HepG2 (cell line): ENCODE measurements at regions not wholly inside any gene's neighbourhood (a gene's known extent, or its start where the extent isn't known, plus 50 kb on each side); places are given as distances from the start of the nearest gene placed in this dataset.

Experiments used
- ATAC-seq: fragments of 200-7000 bp; cut with Tn5 transposase; 3 replicates; pipeline ENCODE4 v1.9.1; 2020; ENCODE audit warnings: mild to moderate bottlenecking, moderate library complexity
- BruUV-seq: library from RNA; stranded (reverse); fragments of 400-500 nt; replicated peaks from 2 replicates; lab custom pipeline; 2021; lab: Mats Ljungman, UMichigan
- CTCF ChIA-PET: fragments of 300-600 bp; formaldehyde crosslinking; extraction: SDS; loops from one replicate; lab custom pipeline; 2021; ENCODE audit warnings: low total read pairs, inconsistent platforms, low intra/inter-chr PET ratio; lab: Yijun Ruan, JAX
- POLR2A ChIA-PET: fragments of 350-600 bp; sonication (Branson Sonifier 250); formaldehyde crosslinking; loops from one replicate; lab custom pipeline; 2020; ENCODE audit warnings: antibody characterized with exemption, inconsistent platforms; lab: Yijun Ruan, JAX
- DNase-seq: peaks from one replicate; pipeline ENCODE4 v3.0.0-alpha.2; 2015; ENCODE audit warnings: low spot score
- FAIRE-seq: peaks from 3 replicates; lab custom pipeline; 2011; peaks lifted over from hg19 to GRCh38; lab: Jason Lieb, UNC
- H2AFZ ChIP-seq: one replicate; pipeline ENCODE4 v1.6.1; 2011; ENCODE audit warnings: low read length, inconsistent platforms
- H3K27ac ChIP-seq: fragments of 300-600 bp; 3 replicates; pipeline ENCODE4 v1.8.0; 2011; ENCODE audit warnings: mixed run types, mild to moderate bottlenecking, mixed read lengths, low read length, inconsistent platforms; ENCODE audit not compliant: insufficient read depth; ENCODE audit errors: extremely low read length
- H3K27me3 ChIP-seq, 2 experiments: fragments of 200-600 bp in 1 of 2; 2 replicates in 1 of 2; 3 replicates in 1 of 2; pipeline versions ENCODE4 v1.6.0 to v1.8.0; 2011; ENCODE audit warnings: low read length in 2 of 2, mild to moderate bottlenecking in 2 of 2, moderate library complexity in 2 of 2, inconsistent platforms in 1 of 2; ENCODE audit not compliant: insufficient read depth in 2 of 2, control insufficient read depth in 1 of 2
- H3K36me3 ChIP-seq, 2 experiments: fragments of 200-600 bp in 1 of 2; replicated peaks in 1 of 2; 2 replicates in 1 of 2; 3 replicates in 1 of 2; pipeline versions ENCODE4 v1.5.1 to v1.8.0; 2011; ENCODE audit warnings: low read length in 2 of 2, inconsistent platforms in 1 of 2; ENCODE audit not compliant: insufficient read depth in 2 of 2, control insufficient read depth in 1 of 2
- H3K4me1 ChIP-seq: 2 replicates; pipeline ENCODE4 v1.5.1; 2012; ENCODE audit warnings: low read length, inconsistent platforms; ENCODE audit not compliant: insufficient read depth
- H3K4me2 ChIP-seq: 2 replicates; pipeline ENCODE4 v1.6.0; 2011; ENCODE audit warnings: low read depth, low read length, inconsistent platforms
- H3K4me3 ChIP-seq, 3 experiments: fragments of 200-600 bp in 1 of 3; sonication (generic), shearing (Covaris generic) in 1 of 3; replicated peaks in 1 of 3; 2 replicates each; pipeline ENCODE4 v1.5.1; 2011 to 2016; ENCODE audit warnings: low read length in 3 of 3, inconsistent platforms in 2 of 3, low read depth in 2 of 3, mild to moderate bottlenecking in 2 of 3, control low read depth in 1 of 3, mixed read lengths in 1 of 3; ENCODE audit not compliant: insufficient read depth in 1 of 3
- H3K79me2 ChIP-seq: one replicate; pipeline ENCODE4 v1.6.1; 2011; ENCODE audit warnings: low read length, inconsistent platforms; ENCODE audit not compliant: insufficient read depth
- H3K9ac ChIP-seq: 2 replicates; pipeline ENCODE4 v1.6.0; 2011; ENCODE audit warnings: mild to moderate bottlenecking, low read depth, low read length, inconsistent platforms; ENCODE audit not compliant: insufficient read depth
- H3K9me3 ChIP-seq: 2 replicates; pipeline ENCODE4 v1.5.1; 2012; ENCODE audit warnings: mild to moderate bottlenecking, low read length
- H4K20me1 ChIP-seq: 2 replicates; pipeline ENCODE4 v1.6.0; 2011; ENCODE audit warnings: inconsistent platforms, mild to moderate bottlenecking, low read length, moderate library complexity; ENCODE audit not compliant: insufficient read depth
- EZH2 ChIP-seq: conservative IDR thresholded peaks from 2 replicates; pipeline ENCODE4 v1.6.1; 2012; ENCODE audit warnings: mild to moderate bottlenecking, low read depth, low read length, moderate library complexity
- KAT8 ChIP-seq: IDR thresholded peaks from 2 replicates; pipeline ENCODE4 v1.6.1; 2016; ENCODE audit warnings: missing genetic modification reagents, missing compliant biosample characterization
- MAZ ChIP-seq, 2 experiments: sonication (generic) in 1 of 2; formaldehyde crosslinking in 1 of 2; IDR thresholded peaks; 2 replicates each; pipeline versions ENCODE4 v1.5.0 to v1.6.1; 2012 to 2020; ENCODE audit warnings: low read depth in 2 of 2, mild to moderate bottlenecking in 2 of 2, borderline replicate concordance in 1 of 2, improper control_type of control experiment in 1 of 2, low read length in 1 of 2, missing genetic modification reagents in 1 of 2, moderate library complexity in 1 of 2
- PHF20 ChIP-seq: sonication (generic); formaldehyde crosslinking; IDR thresholded peaks from 2 replicates; pipeline ENCODE4 v1.5.0; 2020; ENCODE audit warnings: mild to moderate bottlenecking, missing genetic modification reagents
- TFDP2 ChIP-seq: sonication (generic); formaldehyde crosslinking; IDR thresholded peaks from 2 replicates; pipeline ENCODE4 v1.4.0; 2020; ENCODE audit warnings: missing genetic modification reagents
- ZBTB42 ChIP-seq: sonication (generic); formaldehyde crosslinking; IDR thresholded peaks from 2 replicates; pipeline ENCODE4 v1.5.0; 2020; ENCODE audit warnings: mild to moderate bottlenecking, missing genetic modification reagents
- ZNF263 ChIP-seq: sonication (generic); formaldehyde crosslinking; IDR thresholded peaks from 2 replicates; pipeline ENCODE4 v1.4.0; 2020; ENCODE audit warnings: missing genetic modification reagents
- ZNF282 ChIP-seq: fragments of 450-650 bp; IDR thresholded peaks from 2 replicates; pipeline ENCODE4 v1.6.1; 2018; ENCODE audit not compliant: partially characterized antibody
- ZNF772 ChIP-seq: sonication (generic); formaldehyde crosslinking; IDR thresholded peaks from 2 replicates; pipeline ENCODE4 v1.5.0; 2020; ENCODE audit warnings: mild to moderate bottlenecking, missing genetic modification reagents
- ZNF781 ChIP-seq: sonication (generic); formaldehyde crosslinking; IDR thresholded peaks from 2 replicates; pipeline ENCODE4 v1.5.1; 2020; ENCODE audit warnings: borderline replicate concordance, mild to moderate bottlenecking, missing genetic modification reagents; ENCODE audit errors: not compliant biosample characterization
- ZSCAN21 ChIP-seq: sonication (generic); formaldehyde crosslinking; IDR thresholded peaks from 2 replicates; pipeline ENCODE4 v1.8.0; 2022; ENCODE audit warnings: mild to moderate bottlenecking, missing genetic modification reagents, moderate library complexity, borderline replicate concordance
- WGBS: methylation state at CpG from one replicate; pipeline ENCODE4 v1.1.6; 2017; ENCODE audit warnings: low lambda C conversion rate; 5-methylcytosine and 5-hydroxymethylcytosine counted together
- in situ Hi-C: cut with HindIII; loops from 2 replicates; pipeline ENCODE4 v1.10.0; 2017; ENCODE audit warnings: low pct_unique_long_range_greater_than_20kb; ENCODE audit not compliant: extremely low pct_ligation_motif_present
- intact Hi-C: fragments of 100-400 bp; cut with micrococcal nuclease; formaldehyde crosslinking; loops from one replicate; pipeline ENCODE4 v1.10.0; 2022; ENCODE audit not compliant: unreplicated experiment
- TF ChIP-seq, protein P1 (sequence below): sonication (generic); formaldehyde crosslinking; IDR thresholded peaks from 2 replicates; pipeline ENCODE4 v1.5.1; 2020; ENCODE audit warnings: mild to moderate bottlenecking, moderate library complexity, missing genetic modification reagents
- TF ChIP-seq, protein P2 (sequence below): sonication (generic); formaldehyde crosslinking; IDR thresholded peaks from 2 replicates; pipeline ENCODE4 v1.5.0; 2020; ENCODE audit warnings: mild to moderate bottlenecking, missing genetic modification reagents

DNA sequence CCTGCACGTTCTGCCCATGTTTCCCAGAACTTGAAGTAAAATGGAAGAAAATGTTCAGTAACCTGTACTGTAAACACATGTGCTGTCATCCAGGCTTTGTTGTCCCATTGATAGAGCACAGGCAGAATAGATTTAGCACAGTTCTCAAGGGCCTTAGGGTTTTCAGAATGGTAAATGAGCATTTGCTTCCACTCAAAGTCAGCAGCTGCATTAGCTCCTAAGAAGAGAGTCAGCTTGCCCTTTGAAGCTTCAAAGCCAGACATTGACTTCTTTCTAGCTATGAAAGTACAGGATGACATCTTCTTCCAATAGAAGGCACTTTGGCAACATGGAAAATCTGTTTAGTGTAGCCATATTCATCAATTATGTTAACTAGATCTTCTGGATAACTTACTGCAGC, 76.2 kb upstream of the TMEM108 start:
- BruUV-seq, result no TSS peak
- in situ Hi-C loops, result no loop called here
- no peaks in the 10 kb centered on the region for H3K27me3 ChIP-seq
- POLR2A ChIA-PET, result no interaction called here
- H3K9me3 ChIP-seq, result no peaks in the 10 kb centered on the region
- no peak for TF ChIP-seq ZSCAN21 (CRISPR knock-in tag)
- TF ChIP-seq TFDP2 (CRISPR knock-in tag), result no peak
- no peak for TF ChIP-seq MAZ (IDR thresholded peaks at IDR 0.05; ENCODE audit: borderline replicate concordance, low read depth, low read length)
- no peak for TF ChIP-seq MAZ (CRISPR knock-in tag; IDR thresholded peaks at IDR 0.05; ENCODE audit: low read depth)
- TF ChIP-seq ZNF263 (CRISPR knock-in tag), result no peak
- TF ChIP-seq ZNF282, result no peak
- TF ChIP-seq, protein P1, sequence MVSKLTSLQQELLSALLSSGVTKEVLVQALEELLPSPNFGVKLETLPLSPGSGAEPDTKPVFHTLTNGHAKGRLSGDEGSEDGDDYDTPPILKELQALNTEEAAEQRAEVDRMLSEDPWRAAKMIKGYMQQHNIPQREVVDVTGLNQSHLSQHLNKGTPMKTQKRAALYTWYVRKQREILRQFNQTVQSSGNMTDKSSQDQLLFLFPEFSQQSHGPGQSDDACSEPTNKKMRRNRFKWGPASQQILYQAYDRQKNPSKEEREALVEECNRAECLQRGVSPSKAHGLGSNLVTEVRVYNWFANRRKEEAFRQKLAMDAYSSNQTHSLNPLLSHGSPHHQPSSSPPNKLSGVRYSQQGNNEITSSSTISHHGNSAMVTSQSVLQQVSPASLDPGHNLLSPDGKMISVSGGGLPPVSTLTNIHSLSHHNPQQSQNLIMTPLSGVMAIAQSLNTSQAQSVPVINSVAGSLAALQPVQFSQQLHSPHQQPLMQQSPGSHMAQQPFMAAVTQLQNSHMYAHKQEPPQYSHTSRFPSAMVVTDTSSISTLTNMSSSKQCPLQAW (CRISPR knock-in tag), result no peak
- no peak for TF ChIP-seq KAT8 (CRISPR knock-in tag)
- TF ChIP-seq ZBTB42, result no peak
- no peak for TF ChIP-seq EZH2
- TF ChIP-seq ZNF781 (CRISPR knock-in tag), result no peak
- TF ChIP-seq, protein P2, sequence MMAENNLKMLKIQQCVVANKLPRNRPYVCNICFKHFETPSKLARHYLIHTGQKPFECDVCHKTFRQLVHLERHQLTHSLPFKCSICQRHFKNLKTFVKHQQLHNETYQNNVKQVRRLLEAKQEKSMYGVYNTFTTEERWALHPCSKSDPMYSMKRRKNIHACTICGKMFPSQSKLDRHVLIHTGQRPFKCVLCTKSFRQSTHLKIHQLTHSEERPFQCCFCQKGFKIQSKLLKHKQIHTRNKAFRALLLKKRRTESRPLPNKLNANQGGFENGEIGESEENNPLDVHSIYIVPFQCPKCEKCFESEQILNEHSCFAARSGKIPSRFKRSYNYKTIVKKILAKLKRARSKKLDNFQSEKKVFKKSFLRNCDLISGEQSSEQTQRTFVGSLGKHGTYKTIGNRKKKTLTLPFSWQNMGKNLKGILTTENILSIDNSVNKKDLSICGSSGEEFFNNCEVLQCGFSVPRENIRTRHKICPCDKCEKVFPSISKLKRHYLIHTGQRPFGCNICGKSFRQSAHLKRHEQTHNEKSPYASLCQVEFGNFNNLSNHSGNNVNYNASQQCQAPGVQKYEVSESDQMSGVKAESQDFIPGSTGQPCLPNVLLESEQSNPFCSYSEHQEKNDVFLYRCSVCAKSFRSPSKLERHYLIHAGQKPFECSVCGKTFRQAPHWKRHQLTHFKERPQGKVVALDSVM (CRISPR knock-in tag), result no peak
- TF ChIP-seq PHF20 (CRISPR knock-in tag), result no peak
- no peak for TF ChIP-seq ZNF772 (CRISPR knock-in tag)
- TF ChIP-seq, all 625 proteins: peak for 0
- no peak for ATAC-seq
- Histone ChIP-seq H3K27ac (no peak overlapping the region), H3K4me3 (no peak overlapping the region), H3K4me2 (no peak overlapping the region), H3K4me1 (no peaks in the 10 kb centered on the region), H3K36me3 (no peaks in the 10 kb centered on the region), H4K20me1 (no peaks in the 10 kb centered on the region), H2AFZ (no peak overlapping the region), H3K79me2 (no peaks in the 10 kb centered on the region), H3K9ac (no peak overlapping the region)
- FAIRE-seq, result no peak
- CTCF ChIA-PET, result no interaction called here
- intact Hi-C loops, result no loop called here
- 0% methylated on average over 1 of the region's 1 CpG for WGBS
- DNase-seq, result no peak
